Ishikawa (cell line): ENCODE measurements at regions not wholly inside any gene's neighbourhood (a gene's known extent, or its start where the extent isn't known, plus 50 kb on each side); places are given as distances from the start of the nearest gene placed in this dataset.

Source experiments
- CEBPB ChIP-seq: IDR thresholded peaks from 2 replicates; pipeline ENCODE4 v1.6.1; 2012
- CREB1 ChIP-seq: IDR thresholded peaks from 2 replicates; pipeline ENCODE4 v1.6.1; 2012; ENCODE audit warnings: low read depth
- EGR1 ChIP-seq: IDR thresholded peaks from 2 replicates; pipeline ENCODE4 v1.6.1; 2012
- EP300 ChIP-seq: IDR thresholded peaks from 2 replicates; pipeline ENCODE4 v1.6.1; 2012; ENCODE audit warnings: borderline replicate concordance
- FOXM1 ChIP-seq: IDR thresholded peaks from 2 replicates; pipeline ENCODE4 v1.6.1; 2012; ENCODE audit warnings: low read depth, borderline replicate concordance
- MAX ChIP-seq: IDR thresholded peaks from 2 replicates; pipeline ENCODE4 v1.6.1; 2012
- NFIC ChIP-seq: IDR thresholded peaks from 2 replicates; pipeline ENCODE4 v1.6.1; 2012
- RAD21 ChIP-seq: IDR thresholded peaks from 2 replicates; pipeline ENCODE4 v1.6.1; 2012; ENCODE audit warnings: low read depth
- REST ChIP-seq: IDR thresholded peaks from 2 replicates; pipeline ENCODE4 v1.6.1; 2012; ENCODE audit warnings: low read depth, mild to moderate bottlenecking
- TAF1 ChIP-seq: IDR thresholded peaks from 2 replicates; pipeline ENCODE4 v1.6.1; 2012; ENCODE audit warnings: low read depth, mild to moderate bottlenecking
- TCF12 ChIP-seq: IDR thresholded peaks from 2 replicates; pipeline ENCODE4 v1.6.1; 2012; ENCODE audit warnings: low read depth
- TEAD4 ChIP-seq: IDR thresholded peaks from 2 replicates; pipeline ENCODE4 v1.6.1; 2012
- USF1 ChIP-seq: IDR thresholded peaks from 2 replicates; pipeline ENCODE4 v1.6.1; 2012
- YY1 ChIP-seq: IDR thresholded peaks from 2 replicates; pipeline ENCODE4 v1.6.1; 2012; ENCODE audit warnings: low read depth
- ZBTB7A ChIP-seq: IDR thresholded peaks from 2 replicates; pipeline ENCODE4 v1.6.1; 2012; ENCODE audit warnings: low read depth

- TF ChIP-seq CREB1 (no peak), RAD21 (0 out of 2 replicates have a peak, but pooled peaks have one; percentile 4), NFIC (no peak), YY1 (no peak)
Observed at GRCh38 chr6:166712286-166713228, 85.5 kb upstream of the RPS6KA2 start.

GRCh38 chr6:166710084-166710483 lies 83.0 kb upstream of the RPS6KA2 start:
- no peak for TF ChIP-seq TEAD4

GRCh38 chr6:166708460-166708859 lies 81.4 kb upstream of the RPS6KA2 start:
- no peak for TF ChIP-seq CEBPB

GRCh38 chr6:166707045-166707444 lies 80.0 kb upstream of the RPS6KA2 start:
- TF ChIP-seq ZBTB7A (no peak), RAD21 (peak; percentile 30; the same call in 1 of the 2 replicates)

- TF ChIP-seq CEBPB (no peak), EGR1 (no peak), ZBTB7A (no peak), USF1 (no peak), TEAD4 (no peak), NFIC (no peak), TAF1 (no peak), CREB1 (no peak), EP300 (no peak), RAD21 (no peak), FOXM1 (no peak), REST (no peak), MAX (no peak), YY1 (no peak), TCF12 (no peak)
Observed at GRCh38 chr6:166705069-166705468, 78.0 kb upstream of the RPS6KA2 start.

- TF ChIP-seq NFIC (no peak), USF1 (no peak), TEAD4 (no peak), TAF1 (no peak), ZBTB7A (no peak), FOXM1 (no peak), REST (no peak), RAD21 (no peak), CREB1 (no peak), TCF12 (no peak), CEBPB (no peak), EP300 (no peak), MAX (no peak), YY1 (no peak)
Observed at GRCh38 chr6:166704171-166704570, 77.1 kb upstream of the RPS6KA2 start.

- TF ChIP-seq EGR1: no peak
- no peak for TF ChIP-seq MAX
- TF ChIP-seq RAD21: no peak
- no peak for TF ChIP-seq ZBTB7A
- no peak for TF ChIP-seq REST
- TF ChIP-seq TAF1: no peak
- no peak for TF ChIP-seq YY1
- no peak for TF ChIP-seq USF1
- no peak for TF ChIP-seq TCF12
- TF ChIP-seq TEAD4: no peak
- TF ChIP-seq CREB1: no peak
- TF ChIP-seq EP300: no peak
- TF ChIP-seq CEBPB: no peak
- TF ChIP-seq NFIC: no peak
- TF ChIP-seq FOXM1: no peak
Observed at GRCh38 chr6:166703149-166703710, 76.2 kb upstream of the RPS6KA2 start.
